ENCODE measurements at regions not wholly inside any gene's neighbourhood (a gene's known extent, or its start where the extent isn't known, plus 50 kb on each side); places are given as distances from the start of the nearest gene placed in this dataset.

DNA sequence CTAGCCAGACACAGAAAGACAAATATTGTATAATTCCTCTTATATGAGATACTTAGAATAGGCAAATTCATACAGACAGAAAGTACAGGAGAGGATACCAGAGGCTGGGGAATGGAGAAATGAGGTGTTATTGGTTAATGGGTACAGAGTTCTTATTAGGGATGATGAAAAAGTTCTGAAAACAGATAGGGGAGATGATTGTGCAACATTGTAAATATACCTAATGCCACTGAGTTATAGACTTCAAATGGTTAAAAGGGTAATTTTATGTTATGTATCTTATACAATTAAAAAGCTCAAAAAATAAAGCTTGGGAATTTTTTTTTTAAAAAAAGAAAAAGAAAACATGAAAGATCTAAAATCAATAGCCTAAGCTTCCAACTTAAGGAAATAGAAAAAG lies 98.8 kb upstream of the TECRL start:
- TF ChIP-seq POLR2A (IDR thresholded peaks at IDR 0.05) (no peak), POLR2AphosphoS5 (IDR thresholded peaks at IDR 0.05) (no peak), EP300 (IDR thresholded peaks at IDR 0.05; ENCODE audit: low read depth) (no peak)
- TF ChIP-seq, protein P1, sequence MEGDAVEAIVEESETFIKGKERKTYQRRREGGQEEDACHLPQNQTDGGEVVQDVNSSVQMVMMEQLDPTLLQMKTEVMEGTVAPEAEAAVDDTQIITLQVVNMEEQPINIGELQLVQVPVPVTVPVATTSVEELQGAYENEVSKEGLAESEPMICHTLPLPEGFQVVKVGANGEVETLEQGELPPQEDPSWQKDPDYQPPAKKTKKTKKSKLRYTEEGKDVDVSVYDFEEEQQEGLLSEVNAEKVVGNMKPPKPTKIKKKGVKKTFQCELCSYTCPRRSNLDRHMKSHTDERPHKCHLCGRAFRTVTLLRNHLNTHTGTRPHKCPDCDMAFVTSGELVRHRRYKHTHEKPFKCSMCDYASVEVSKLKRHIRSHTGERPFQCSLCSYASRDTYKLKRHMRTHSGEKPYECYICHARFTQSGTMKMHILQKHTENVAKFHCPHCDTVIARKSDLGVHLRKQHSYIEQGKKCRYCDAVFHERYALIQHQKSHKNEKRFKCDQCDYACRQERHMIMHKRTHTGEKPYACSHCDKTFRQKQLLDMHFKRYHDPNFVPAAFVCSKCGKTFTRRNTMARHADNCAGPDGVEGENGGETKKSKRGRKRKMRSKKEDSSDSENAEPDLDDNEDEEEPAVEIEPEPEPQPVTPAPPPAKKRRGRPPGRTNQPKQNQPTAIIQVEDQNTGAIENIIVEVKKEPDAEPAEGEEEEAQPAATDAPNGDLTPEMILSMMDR (IDR thresholded peaks at IDR 0.05), result no peak

Measured in transverse colon (tissue), 4 donors.